KOPT-K1 (cell line): ENCODE measurements at regions not wholly inside any gene's neighbourhood (a gene's known extent, or its start where the extent isn't known, plus 50 kb on each side); places are given as distances from the start of the nearest gene placed in this dataset.

ENCODE experiments used
- H3K27ac ChIP-seq: fragments of 200-600 bp; sonication (generic); 2 replicates; pipeline ENCODE4 v1.5.1; 2016; ENCODE audit warnings: antibody characterized with exemption, mild to moderate bottlenecking, low read depth, low read length; ENCODE audit not compliant: poor library complexity, severe bottlenecking
- H3K36me3 ChIP-seq: fragments of 200-600 bp; sonication (generic); 2 replicates; pipeline ENCODE4 v1.5.1; 2017; ENCODE audit warnings: antibody characterized with exemption, mild to moderate bottlenecking, low read length, moderate library complexity; ENCODE audit not compliant: insufficient read depth
- H3K9me3 ChIP-seq: fragments of 200-600 bp; sonication (generic); 2 replicates; pipeline ENCODE4 v1.5.1; 2017; ENCODE audit warnings: antibody characterized with exemption, low read length, mild to moderate bottlenecking; ENCODE audit not compliant: insufficient read depth, poor library complexity, severe bottlenecking

DNA sequence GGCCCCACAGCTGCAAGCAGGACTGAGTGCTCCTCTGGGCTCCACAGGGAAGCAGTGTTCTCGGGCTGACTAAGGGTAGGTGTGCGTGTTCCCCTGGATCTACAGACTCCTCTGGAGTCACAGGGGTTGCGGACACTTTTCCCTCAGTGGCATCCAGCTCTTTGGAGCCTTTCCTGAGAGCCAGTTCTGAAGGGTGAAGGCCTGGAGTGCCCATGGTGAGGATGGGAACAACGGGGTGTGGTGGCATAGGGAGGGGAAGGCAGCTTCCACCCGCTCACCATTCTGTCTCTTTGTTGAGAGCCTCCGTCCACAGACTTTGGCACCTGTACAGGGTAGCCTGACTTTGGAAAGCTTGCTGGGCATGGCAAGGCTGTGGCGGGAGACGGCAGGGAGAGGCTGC lies 104.1 kb upstream of the PCBD1 start:
- Histone ChIP-seq H3K36me3 (no peaks in the 10 kb centered on the region), H3K9me3 (no peaks in the 10 kb centered on the region), H3K27ac (no peak overlapping the region)

- H3K36me3 ChIP-seq: no peaks in the 10 kb centered on the region
- H3K27ac ChIP-seq: no peak overlapping the region
- no peaks in the 10 kb centered on the region for H3K9me3 ChIP-seq
Measured at GRCh38 chr10:70993051-70993450, 104.7 kb upstream of the PCBD1 start.

DNA sequence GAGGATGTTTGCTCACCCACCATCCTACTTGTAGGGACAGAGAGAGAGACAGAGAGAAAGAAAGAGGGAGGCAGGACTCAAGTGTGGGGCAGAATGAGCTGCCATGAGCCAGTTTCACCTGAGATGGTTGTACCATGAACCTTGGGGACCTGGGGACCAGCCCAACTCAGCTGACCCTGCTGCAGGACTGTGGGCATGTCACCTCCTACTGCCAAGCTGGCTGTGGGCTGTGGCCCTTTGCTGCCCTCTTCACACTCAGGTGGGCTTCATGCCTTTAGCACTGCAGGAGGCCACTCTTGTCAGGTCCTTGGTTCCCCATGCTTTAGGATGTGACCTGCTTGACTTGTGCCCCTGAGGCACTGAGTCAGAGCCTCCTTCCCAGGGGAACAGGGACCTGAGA lies 108.2 kb upstream of the PCBD1 start:
- Histone ChIP-seq H3K9me3 (no peaks in the 10 kb centered on the region), H3K27ac (no peak overlapping the region)

GRCh38 chr10:70997236-70997635 lies 108.9 kb upstream of the PCBD1 start:
- Histone ChIP-seq H3K36me3 (no peaks in the 10 kb centered on the region), H3K9me3 (no peaks in the 10 kb centered on the region), H3K27ac (no peak overlapping the region)

More for the DNA sequence above, 108.2 kb upstream of the PCBD1 start:
- no peaks in the 10 kb centered on the region for H3K36me3 ChIP-seq

DNA sequence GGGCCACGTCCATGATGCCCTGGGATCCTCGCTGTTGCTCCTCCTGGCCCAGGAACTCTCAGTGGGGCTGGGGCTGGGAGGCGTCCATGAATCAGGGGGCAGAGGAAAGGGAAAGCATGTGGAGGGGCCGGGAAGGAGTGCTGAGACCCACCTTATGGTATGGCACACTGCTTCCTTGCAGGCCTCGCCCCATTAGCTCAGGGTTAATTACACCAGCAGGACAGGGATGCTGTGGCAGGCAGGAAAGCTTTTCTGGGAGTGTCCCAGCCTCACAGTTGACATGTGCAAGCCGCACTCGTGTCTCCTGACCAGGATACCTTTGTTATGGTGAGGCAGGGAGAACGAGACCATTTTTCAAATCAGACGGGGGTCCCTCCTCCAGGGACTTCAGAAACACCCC lies 109.7 kb upstream of the PCBD1 start:
- H3K36me3 ChIP-seq: no peaks in the 10 kb centered on the region
- no peaks in the 10 kb centered on the region for H3K9me3 ChIP-seq
- H3K27ac ChIP-seq: no peak overlapping the region

GRCh38 chr10:71001470-71001869 lies 113.1 kb upstream of the PCBD1 start:
- Histone ChIP-seq H3K9me3 (no peaks in the 10 kb centered on the region), H3K36me3 (no peaks in the 10 kb centered on the region), H3K27ac (no peak overlapping the region)

- no peaks in the 10 kb centered on the region for H3K9me3 ChIP-seq
- H3K27ac ChIP-seq: no peak overlapping the region
- no peaks in the 10 kb centered on the region for H3K36me3 ChIP-seq
Measured at GRCh38 chr10:71004176-71005075, 116.1 kb upstream of the PCBD1 start.

GRCh38 chr10:71005337-71006305 lies 117.3 kb upstream of the PCBD1 start:
- H3K27ac ChIP-seq: no peak overlapping the region
- no peaks in the 10 kb centered on the region for H3K36me3 ChIP-seq
- no peaks in the 10 kb centered on the region for H3K9me3 ChIP-seq

- Histone ChIP-seq H3K9me3 (no peaks in the 10 kb centered on the region), H3K27ac (no peak overlapping the region), H3K36me3 (no peaks in the 10 kb centered on the region)
Measured at GRCh38 chr10:71006506-71006905, 118.1 kb upstream of the PCBD1 start.

- Histone ChIP-seq H3K27ac (no peak overlapping the region), H3K36me3 (no peaks in the 10 kb centered on the region), H3K9me3 (no peaks in the 10 kb centered on the region)
Measured at GRCh38 chr10:71007516-71007915, 119.2 kb upstream of the PCBD1 start.

- H3K36me3 ChIP-seq: no peaks in the 10 kb centered on the region
- H3K27ac ChIP-seq: no peak overlapping the region
- no peaks in the 10 kb centered on the region for H3K9me3 ChIP-seq
Measured at GRCh38 chr10:71008150-71008549, 119.8 kb upstream of the PCBD1 start.

- no peaks in the 10 kb centered on the region for H3K9me3 ChIP-seq
- H3K36me3 ChIP-seq: no peaks in the 10 kb centered on the region
- H3K27ac ChIP-seq: no peak overlapping the region
Measured at GRCh38 chr10:71009126-71009525, 120.8 kb upstream of the PCBD1 start.

DNA sequence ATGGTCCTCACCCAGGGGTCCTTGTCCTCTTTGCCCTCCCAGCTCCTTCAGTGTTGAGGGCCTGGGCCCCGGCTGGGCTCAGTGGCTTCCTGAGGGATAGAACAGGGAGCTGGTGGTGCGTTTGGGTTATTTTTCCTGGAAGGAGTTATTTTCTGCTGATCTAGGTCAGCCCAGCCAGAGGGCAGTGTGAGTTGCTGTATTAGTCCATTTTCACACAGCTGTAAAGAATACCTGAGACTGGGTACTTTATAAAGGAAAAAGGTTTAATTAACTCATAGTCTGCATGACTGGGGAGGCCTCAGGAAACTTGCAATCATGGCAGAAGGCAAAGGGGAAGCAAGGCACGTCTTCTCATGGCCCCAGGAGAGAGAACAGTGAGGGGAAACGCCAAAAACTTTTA lies 122.4 kb upstream of the PCBD1 start:
- Histone ChIP-seq H3K36me3 (no peaks in the 10 kb centered on the region), H3K9me3 (no peaks in the 10 kb centered on the region), H3K27ac (no peak overlapping the region)

DNA sequence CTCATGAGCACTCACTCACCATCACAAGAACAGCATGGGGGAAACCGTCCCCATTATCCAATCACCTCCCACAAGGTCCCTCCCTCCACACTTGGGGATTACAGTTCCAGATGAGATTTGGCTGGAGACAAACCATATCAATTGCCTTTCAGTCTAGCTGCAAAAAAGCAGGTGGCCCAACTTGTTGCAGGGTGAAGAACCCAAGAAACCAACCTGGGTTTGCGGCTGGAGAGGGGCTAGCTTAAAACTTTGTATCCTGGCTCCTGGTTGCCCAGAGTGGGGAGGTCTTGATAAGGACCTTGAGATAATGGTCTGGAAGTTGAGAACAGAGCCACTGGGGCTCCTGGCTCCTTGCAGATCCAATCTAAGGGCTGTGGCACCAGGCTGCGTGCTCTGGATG lies 122.8 kb upstream of the PCBD1 start:
- Histone ChIP-seq H3K9me3 (no peaks in the 10 kb centered on the region), H3K27ac (no peak overlapping the region), H3K36me3 (no peaks in the 10 kb centered on the region)

- Histone ChIP-seq H3K27ac (no peak overlapping the region), H3K9me3 (no peaks in the 10 kb centered on the region), H3K36me3 (no peaks in the 10 kb centered on the region)
Measured at GRCh38 chr10:71014021-71014805, 125.8 kb upstream of the PCBD1 start.
